RWPE2 (cell line): ENCODE measurements at regions not wholly inside any gene's neighbourhood (a gene's known extent, or its start where the extent isn't known, plus 50 kb on each side); places are given as distances from the start of the nearest gene placed in this dataset.

Source experiments
- ATAC-seq: fragments of 200-7000 bp; cut with Tn5 transposase; 3 replicates; pipeline ENCODE4 v1.9.1; 2021; ENCODE audit warnings: low read depth
- DNase-seq: peaks from one replicate; pipeline ENCODE4 v3.0.0-alpha.2; 2020; ENCODE audit warnings: low spot score
- H3K27ac ChIP-seq: fragments of 450-650 bp; 2 replicates; pipeline ENCODE4 v1.5.1; 2017; ENCODE audit warnings: mild to moderate bottlenecking; ENCODE audit not compliant: poor library complexity, severe bottlenecking
- H3K27me3 ChIP-seq: fragments of 250-450 bp; sonication (Bioruptor Pico); 2 replicates; pipeline ENCODE4 v1.5.1; 2021; ENCODE audit warnings: mild to moderate bottlenecking, moderate library complexity; ENCODE audit not compliant: insufficient read depth, poor library complexity, severe bottlenecking
- H3K36me3 ChIP-seq: fragments of 250-450 bp; sonication (Bioruptor Pico); 2 replicates; pipeline ENCODE4 v1.5.1; 2020; ENCODE audit warnings: low read depth, mild to moderate bottlenecking, moderate library complexity
- H3K4me1 ChIP-seq: fragments of 250-450 bp; sonication (Bioruptor Pico); 2 replicates; pipeline ENCODE4 v1.5.1; 2021; ENCODE audit warnings: mild to moderate bottlenecking, moderate library complexity; ENCODE audit not compliant: insufficient read depth, poor library complexity, severe bottlenecking
- H3K4me3 ChIP-seq: fragments of 250-450 bp; sonication (Bioruptor Pico); 2 replicates; pipeline ENCODE4 v1.5.1; 2021; ENCODE audit warnings: mild to moderate bottlenecking, moderate library complexity; ENCODE audit not compliant: severe bottlenecking
- H3K9me3 ChIP-seq: fragments of 250-450 bp; sonication (Bioruptor Pico); 2 replicates; pipeline ENCODE4 v1.5.1; 2021; ENCODE audit warnings: mild to moderate bottlenecking, moderate library complexity; ENCODE audit not compliant: severe bottlenecking
- CTCF ChIP-seq: fragments of 450-650 bp; IDR thresholded peaks from one replicate; pipeline ENCODE4 v1.5.1; 2017; ENCODE audit warnings: mild to moderate bottlenecking, moderate library complexity; ENCODE audit not compliant: poor library complexity, severe bottlenecking

- Histone ChIP-seq H3K27ac (no peak overlapping the region), H3K9me3 (peaks cover 2% of the 10 kb centered on the region), H3K36me3 (no peaks in the 10 kb centered on the region), H3K4me1 (no peaks in the 10 kb centered on the region), H3K27me3 (no peaks in the 10 kb centered on the region), H3K4me3 (no peak overlapping the region)
- no peak for TF ChIP-seq CTCF
- ATAC-seq (no peak), DNase-seq (no peak)
Measured at GRCh38 chr7:145020454-145020853, 184.6 kb upstream of the TPK1 start.

GRCh38 chr7:145016068-145016467 is 180.2 kb upstream of the TPK1 start:
- Histone ChIP-seq H3K27me3 (no peaks in the 10 kb centered on the region), H3K4me1 (no peaks in the 10 kb centered on the region), H3K9me3 (peaks cover 2% of the 10 kb centered on the region), H3K4me3 (no peak overlapping the region), H3K27ac (no peak overlapping the region), H3K36me3 (no peaks in the 10 kb centered on the region)
- ATAC-seq (no peak), DNase-seq (no peak)
- no peak for TF ChIP-seq CTCF

DNA sequence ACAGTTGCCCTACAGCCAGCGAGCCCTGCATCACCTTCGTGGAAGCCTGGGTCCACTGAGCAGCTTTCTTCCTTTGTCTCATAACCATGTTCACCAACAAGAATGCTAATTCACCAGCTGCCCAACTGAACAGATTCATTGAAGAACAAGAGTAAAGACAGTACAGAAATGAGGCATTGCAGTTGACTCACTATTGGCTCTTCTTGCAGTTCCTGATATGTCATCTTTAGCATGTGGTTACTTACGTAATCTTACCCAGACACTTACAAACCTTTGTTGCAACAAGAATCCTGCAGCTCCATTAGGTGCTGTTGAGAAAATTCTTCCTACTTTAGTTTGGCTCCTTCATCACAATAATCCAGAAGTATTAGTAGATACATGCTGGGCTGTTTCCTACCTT is 174.0 kb upstream of the TPK1 start:
- DNase-seq (no peak), ATAC-seq (no peak)
- Histone ChIP-seq H3K36me3 (no peaks in the 10 kb centered on the region), H3K27ac (no peak overlapping the region), H3K27me3 (no peaks in the 10 kb centered on the region), H3K4me3 (no peak overlapping the region), H3K4me1 (no peaks in the 10 kb centered on the region), H3K9me3 (peaks cover 2% of the 10 kb centered on the region)
- TF ChIP-seq CTCF: no peak

DNA sequence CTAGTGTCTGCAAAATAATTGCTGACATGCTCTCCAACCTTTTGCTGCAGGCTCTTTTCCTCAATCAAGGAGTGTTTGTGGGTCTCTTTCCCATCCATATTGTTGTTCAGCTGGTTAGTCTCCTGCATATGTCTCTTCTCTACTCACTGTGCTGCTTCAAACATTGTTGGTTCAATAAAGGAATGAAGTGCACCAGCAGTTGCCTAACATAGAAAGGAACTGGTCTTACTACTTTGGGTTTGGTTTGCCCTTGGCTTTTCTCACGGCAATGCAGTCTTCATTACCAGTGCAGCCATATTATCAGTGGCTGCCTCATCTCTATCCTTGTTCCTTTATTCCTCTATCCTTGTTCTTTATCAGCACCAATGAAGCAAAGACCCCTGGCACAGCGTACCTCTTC is 169.7 kb upstream of the TPK1 start:
- H3K4me3 ChIP-seq: no peak overlapping the region
- ATAC-seq: no peak
- H3K27me3 ChIP-seq: no peaks in the 10 kb centered on the region
- TF ChIP-seq CTCF: no peak
- H3K27ac ChIP-seq: no peak overlapping the region
- no peaks in the 10 kb centered on the region for H3K4me1 ChIP-seq
- peaks cover 2% of the 10 kb centered on the region for H3K9me3 ChIP-seq
- no peak for DNase-seq
- H3K36me3 ChIP-seq: no peaks in the 10 kb centered on the region

GRCh38 chr7:144997512-144997911 is 161.7 kb upstream of the TPK1 start:
- H3K27me3 ChIP-seq: no peaks in the 10 kb centered on the region
- no peak overlapping the region for H3K4me3 ChIP-seq
- no peaks in the 10 kb centered on the region for H3K9me3 ChIP-seq
- ATAC-seq (no peak), DNase-seq (no peak)
- no peaks in the 10 kb centered on the region for H3K36me3 ChIP-seq
- no peak overlapping the region for H3K27ac ChIP-seq
- TF ChIP-seq CTCF: no peak
- H3K4me1 ChIP-seq: no peaks in the 10 kb centered on the region
